HG02981 (cell line): ENCODE measurements at regions not wholly inside any gene's neighbourhood (a gene's known extent, or its start where the extent isn't known, plus 50 kb on each side); places are given as distances from the start of the nearest gene placed in this dataset.
"Not testable (repeated sequence)": the region's sequence is repeated elsewhere in the genome, so short reads cannot be mapped to it uniquely, and the experiment has no call there.

Experiments used
- ATAC-seq: cut with Tn5 transposase; IDR thresholded peaks from one replicate; pipeline ENCODE4 v1.9.1; 2021; ENCODE audit warnings: mild to moderate bottlenecking, moderate library complexity; ENCODE audit not compliant: unreplicated experiment

DNA sequence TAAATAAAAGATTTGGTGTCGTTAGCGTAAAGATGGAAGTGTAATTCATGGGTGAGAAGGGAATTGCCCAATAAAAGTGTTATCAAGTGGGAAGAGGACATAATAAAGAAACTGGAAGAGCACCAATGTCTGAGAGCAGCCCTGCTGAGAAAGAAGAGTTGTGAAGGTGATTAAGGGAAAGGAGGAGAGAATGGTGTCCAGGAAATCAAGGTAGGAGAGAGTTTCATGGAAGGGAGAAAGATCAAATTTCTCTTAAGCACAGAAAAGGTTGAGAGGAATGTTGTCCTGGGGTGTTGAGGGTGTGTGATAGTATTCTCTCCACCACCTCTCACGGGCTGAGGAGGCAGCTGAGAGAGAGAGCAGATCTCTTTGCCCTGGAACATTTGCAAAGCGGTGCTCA is 339.7 kb downstream of the SATB1 start:
- no peak for ATAC-seq

- not testable (repeated sequence) for ATAC-seq
Measured at GRCh38 chr3:18083273-18083590, 340.8 kb upstream of the TBC1D5 start.

- ATAC-seq = no peak
Measured at GRCh38 chr3:18082551-18083272, 340.3 kb upstream of the TBC1D5 start.

DNA sequence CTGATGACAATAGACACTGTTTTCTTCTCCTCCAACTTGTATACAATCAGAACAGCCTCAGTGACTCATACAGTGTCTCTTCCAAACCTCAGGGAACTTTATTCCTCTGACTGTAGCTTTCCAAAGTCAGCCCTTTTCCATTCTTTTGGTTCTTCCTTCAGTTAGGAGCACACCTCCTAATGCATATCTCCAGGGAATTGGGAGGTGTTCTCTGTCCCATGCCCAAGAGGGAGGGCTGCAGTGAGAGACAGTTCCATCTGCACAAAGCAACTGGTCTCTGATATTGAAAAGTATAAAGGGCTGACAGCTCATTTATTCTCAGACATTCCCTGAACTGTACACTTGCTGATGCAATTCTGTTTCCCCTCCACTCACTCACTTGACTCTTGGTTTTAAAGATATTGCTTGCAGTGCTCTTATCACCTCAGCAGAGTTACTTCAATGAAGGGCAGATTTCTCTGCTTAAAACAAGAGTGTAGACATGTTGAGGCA is 337.8 kb upstream of the TBC1D5 start:
- ATAC-seq = no peak

GRCh38 chr3:18079739-18080138 is 337.3 kb upstream of the TBC1D5 start:
- no peak for ATAC-seq

DNA sequence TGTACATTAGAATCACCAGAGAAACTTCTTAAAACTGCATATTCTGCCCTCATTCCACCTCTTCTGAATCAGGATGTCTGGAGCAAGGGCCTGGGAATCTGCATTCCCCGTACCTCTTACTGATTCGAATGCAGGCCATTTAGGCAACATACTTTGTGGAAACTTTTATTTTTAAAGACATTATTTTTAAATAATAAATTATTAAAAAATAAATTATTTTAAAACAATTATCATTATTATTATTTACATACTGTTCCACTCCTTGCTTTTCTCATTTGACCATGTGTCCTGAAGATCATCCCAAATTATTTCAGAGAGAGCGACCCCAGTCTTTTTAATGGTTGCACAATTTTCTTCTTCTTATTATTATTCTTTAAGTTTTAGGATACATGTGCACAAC is 336.6 kb upstream of the TBC1D5 start:
- ATAC-seq = no peak

GRCh38 chr3:18077128-18077840 is 334.9 kb upstream of the TBC1D5 start:
- no peak for ATAC-seq

- no peak for ATAC-seq
Measured at GRCh38 chr3:18076301-18076700, 333.9 kb upstream of the TBC1D5 start.

DNA sequence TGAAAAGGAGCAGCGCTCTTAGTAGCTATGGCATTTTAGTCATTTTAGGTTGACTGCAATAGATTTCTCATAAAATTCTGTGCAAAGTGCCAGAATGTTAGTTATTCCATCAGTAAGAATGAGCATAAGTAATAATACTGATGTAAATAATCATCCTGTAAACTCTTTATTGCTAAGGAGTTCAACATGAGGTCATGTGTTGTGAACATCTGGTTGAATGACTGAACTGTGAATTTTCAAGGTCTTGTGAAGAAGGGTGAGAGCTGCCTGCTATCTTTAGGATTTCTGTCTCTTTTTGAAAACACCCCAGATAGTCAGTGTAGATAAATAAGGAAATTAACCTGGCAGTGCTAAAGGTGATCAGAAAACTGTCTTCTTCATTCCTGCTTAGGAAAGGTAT is 333.4 kb upstream of the TBC1D5 start:
- no peak for ATAC-seq

- no peak for ATAC-seq
Measured at GRCh38 chr3:18071833-18072232, 329.4 kb upstream of the TBC1D5 start.

GRCh38 chr3:18070944-18071343 is 328.5 kb upstream of the TBC1D5 start:
- no peak for ATAC-seq

DNA sequence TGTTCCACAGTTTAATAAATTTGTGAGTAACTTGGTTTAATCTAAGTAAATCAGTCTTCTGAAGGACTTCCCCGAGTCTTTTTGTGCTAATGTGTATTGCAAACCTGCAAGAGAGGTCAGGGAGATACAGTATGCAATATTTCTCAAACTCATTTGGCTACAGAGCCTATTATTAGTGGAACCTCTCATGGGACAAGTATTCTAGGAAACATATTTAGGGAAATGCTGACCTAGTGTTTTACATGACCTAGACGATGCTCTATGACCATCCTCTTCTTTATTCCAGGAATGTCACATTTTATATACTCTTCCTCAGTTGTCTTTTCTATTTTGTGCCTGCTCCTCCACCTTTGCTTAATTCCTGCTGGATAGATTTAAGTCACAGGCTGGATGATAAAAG is 327.8 kb upstream of the TBC1D5 start:
- ATAC-seq = no peak

GRCh38 chr3:18069568-18069967 is 327.1 kb upstream of the TBC1D5 start:
- no peak for ATAC-seq

GRCh38 chr3:18066899-18067582 is 324.6 kb upstream of the TBC1D5 start:
- no peak for ATAC-seq

- ATAC-seq = no peak
Measured at GRCh38 chr3:18064586-18064985, 322.2 kb upstream of the TBC1D5 start.

DNA sequence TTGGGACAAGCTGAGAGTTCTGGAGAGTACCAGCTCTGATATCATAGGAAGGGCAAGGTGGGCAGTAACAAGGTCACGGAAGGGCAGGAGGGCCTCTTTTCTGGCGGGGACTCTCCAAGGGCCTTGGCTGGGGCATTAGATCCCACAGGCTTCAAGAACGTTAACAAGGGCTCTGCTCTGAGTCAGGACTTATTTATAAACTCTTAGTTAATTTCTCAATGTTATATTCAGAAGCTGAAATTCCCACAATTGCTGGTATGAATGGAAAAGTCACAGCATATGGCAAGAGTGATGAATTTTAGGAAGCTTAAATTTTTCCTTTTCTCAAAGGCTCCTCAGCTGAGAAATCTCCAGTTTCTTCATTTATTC is 320.2 kb upstream of the TBC1D5 start:
- ATAC-seq = no peak

DNA sequence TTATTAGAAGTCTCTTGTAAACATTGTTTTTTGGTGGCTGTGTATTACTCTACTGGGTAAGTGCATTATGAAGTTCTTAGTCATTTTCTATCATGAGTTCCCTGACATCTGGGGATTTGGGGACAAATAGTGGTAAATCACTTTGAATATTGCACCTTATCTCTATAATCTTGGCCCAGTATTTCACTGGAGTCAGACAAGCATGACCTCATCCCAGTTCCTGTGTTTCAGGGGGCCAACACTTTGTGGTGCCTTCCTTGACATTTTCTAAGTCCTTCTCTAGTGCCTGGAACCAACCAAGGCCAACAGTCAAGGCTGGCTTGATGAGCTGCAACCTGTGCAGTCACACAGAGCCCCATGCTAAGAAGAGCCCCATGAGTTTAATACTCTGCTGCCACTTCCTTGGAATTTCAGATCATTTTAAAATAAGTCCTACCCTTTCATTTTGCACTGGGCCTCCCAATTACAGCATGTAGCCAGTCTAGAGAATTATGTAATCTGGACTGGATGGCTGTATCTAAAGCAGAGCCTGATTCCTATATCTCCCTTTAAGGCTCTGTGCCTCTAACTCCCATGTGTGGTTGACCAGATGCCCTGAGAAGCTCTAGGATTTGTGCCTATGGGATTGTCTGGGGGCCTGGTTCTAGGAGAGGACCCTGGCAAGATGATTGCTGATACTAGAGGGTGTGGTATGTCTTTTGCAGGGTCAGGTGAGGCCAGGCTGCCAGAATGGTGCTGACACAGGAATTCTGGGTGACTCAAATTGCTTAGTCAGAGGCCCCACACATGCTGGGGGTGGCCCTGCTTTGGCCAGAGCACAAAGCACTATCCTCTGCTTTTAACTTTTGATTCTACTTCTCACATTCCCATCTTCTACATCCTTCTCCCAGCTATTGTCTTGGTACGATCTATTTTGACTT is 319.6 kb upstream of the TBC1D5 start:
- no peak for ATAC-seq

DNA sequence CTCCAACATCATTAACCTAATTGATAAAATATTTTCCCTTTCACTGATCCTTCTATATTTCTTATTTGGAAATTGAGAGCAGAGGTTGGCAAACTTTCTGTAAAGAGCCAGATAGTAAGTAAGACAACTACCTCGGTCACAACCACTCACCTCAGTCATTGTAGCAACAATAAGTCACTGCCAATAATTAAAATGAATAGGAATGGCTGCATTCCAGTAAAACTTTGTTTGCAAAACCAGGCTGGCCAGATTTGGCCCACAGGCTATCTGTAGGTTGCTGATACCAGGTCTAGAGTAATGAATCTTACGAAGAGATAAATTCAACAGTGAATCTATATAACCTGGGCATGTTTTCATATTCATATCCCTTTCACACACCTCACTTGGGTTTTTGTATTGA is 316.2 kb upstream of the TBC1D5 start:
- ATAC-seq = no peak

DNA sequence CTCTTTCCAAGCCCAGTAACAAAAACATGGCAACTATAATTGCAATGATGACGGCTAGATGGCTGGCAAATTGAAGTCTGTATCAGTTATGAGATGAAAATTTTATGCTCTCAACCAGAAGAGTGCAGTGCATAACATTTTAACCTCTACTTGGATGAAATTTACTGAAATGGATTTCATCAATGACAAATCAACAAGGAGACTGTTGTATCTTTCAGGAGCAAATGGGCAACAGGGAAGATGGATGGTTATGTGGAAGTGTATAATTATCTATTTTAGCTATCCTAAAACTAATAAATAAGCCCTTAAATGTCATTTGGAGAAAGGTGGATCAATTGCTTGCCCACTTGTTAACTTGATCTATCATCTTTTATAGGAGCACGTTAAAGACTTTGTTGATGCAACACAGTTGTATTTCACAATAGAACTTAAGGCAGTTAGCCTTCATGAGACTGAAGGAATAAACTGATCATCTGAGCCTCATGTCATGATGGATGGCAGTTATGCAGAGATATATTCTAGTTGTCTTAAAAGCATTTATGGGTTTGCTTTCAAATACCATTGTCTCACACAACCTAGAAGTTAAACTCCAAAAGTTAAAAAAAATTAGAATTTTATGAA is 315.1 kb upstream of the TBC1D5 start:
- ATAC-seq = no peak

GRCh38 chr3:18054625-18055024 is 312.2 kb upstream of the TBC1D5 start:
- no peak for ATAC-seq

DNA sequence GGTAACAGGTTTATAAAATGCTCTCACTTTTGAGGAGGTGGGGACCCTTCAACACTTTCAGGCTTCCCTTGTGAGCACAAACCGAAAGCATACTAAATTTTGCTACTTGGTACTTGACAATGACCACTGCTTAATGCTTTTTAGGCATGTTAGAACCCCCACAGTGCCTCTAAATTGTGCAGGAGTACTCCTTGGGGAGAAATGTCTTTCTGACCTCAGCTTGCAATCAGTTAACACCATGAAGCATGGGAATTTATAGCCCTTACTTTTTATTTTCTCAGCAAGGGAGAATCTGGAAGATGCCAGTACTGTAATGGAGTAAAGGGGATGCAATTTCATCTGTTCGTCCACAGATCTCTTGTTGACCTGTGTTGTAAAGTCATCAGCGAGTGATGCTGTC is 308.9 kb upstream of the TBC1D5 start:
- no peak for ATAC-seq
